Ishikawa (cell line): ENCODE measurements at regions not wholly inside any gene's neighbourhood (a gene's known extent, or its start where the extent isn't known, plus 50 kb on each side); places are given as distances from the start of the nearest gene placed in this dataset.

Experiments
- CEBPB ChIP-seq: IDR thresholded peaks from 2 replicates; pipeline ENCODE4 v1.6.1; 2012
- CREB1 ChIP-seq: IDR thresholded peaks from 2 replicates; pipeline ENCODE4 v1.6.1; 2012; ENCODE audit warnings: low read depth
- EGR1 ChIP-seq: IDR thresholded peaks from 2 replicates; pipeline ENCODE4 v1.6.1; 2012
- EP300 ChIP-seq: IDR thresholded peaks from 2 replicates; pipeline ENCODE4 v1.6.1; 2012; ENCODE audit warnings: borderline replicate concordance
- FOXM1 ChIP-seq: IDR thresholded peaks from 2 replicates; pipeline ENCODE4 v1.6.1; 2012; ENCODE audit warnings: low read depth, borderline replicate concordance
- MAX ChIP-seq: IDR thresholded peaks from 2 replicates; pipeline ENCODE4 v1.6.1; 2012
- NFIC ChIP-seq: IDR thresholded peaks from 2 replicates; pipeline ENCODE4 v1.6.1; 2012
- RAD21 ChIP-seq: IDR thresholded peaks from 2 replicates; pipeline ENCODE4 v1.6.1; 2012; ENCODE audit warnings: low read depth
- REST ChIP-seq: IDR thresholded peaks from 2 replicates; pipeline ENCODE4 v1.6.1; 2012; ENCODE audit warnings: low read depth, mild to moderate bottlenecking
- TAF1 ChIP-seq: IDR thresholded peaks from 2 replicates; pipeline ENCODE4 v1.6.1; 2012; ENCODE audit warnings: low read depth, mild to moderate bottlenecking
- TCF12 ChIP-seq: IDR thresholded peaks from 2 replicates; pipeline ENCODE4 v1.6.1; 2012; ENCODE audit warnings: low read depth
- TEAD4 ChIP-seq: IDR thresholded peaks from 2 replicates; pipeline ENCODE4 v1.6.1; 2012
- USF1 ChIP-seq: IDR thresholded peaks from 2 replicates; pipeline ENCODE4 v1.6.1; 2012
- YY1 ChIP-seq: IDR thresholded peaks from 2 replicates; pipeline ENCODE4 v1.6.1; 2012; ENCODE audit warnings: low read depth
- ZBTB7A ChIP-seq: IDR thresholded peaks from 2 replicates; pipeline ENCODE4 v1.6.1; 2012; ENCODE audit warnings: low read depth

GRCh38 chr10:34920578-34920977 lies 105.5 kb upstream of the PARD3 start:
- no peak for TF ChIP-seq NFIC
- no peak for TF ChIP-seq ZBTB7A
- no peak for TF ChIP-seq REST
- TF ChIP-seq TCF12: no peak
- no peak for TF ChIP-seq CEBPB
- no peak for TF ChIP-seq RAD21
- TF ChIP-seq MAX: no peak
- no peak for TF ChIP-seq TEAD4
- no peak for TF ChIP-seq TAF1
- no peak for TF ChIP-seq USF1
- no peak for TF ChIP-seq FOXM1
- no peak for TF ChIP-seq CREB1
- no peak for TF ChIP-seq YY1
- TF ChIP-seq EP300: no peak
- no peak for TF ChIP-seq EGR1

- TF ChIP-seq MAX (no peak), FOXM1 (no peak), EP300 (no peak), REST (no peak), USF1 (no peak), NFIC (no peak)
Observed at GRCh38 chr10:34918776-34919315, 103.8 kb upstream of the PARD3 start.

GRCh38 chr10:34918060-34918775 lies 103.1 kb upstream of the PARD3 start:
- no peak for TF ChIP-seq RAD21
- TF ChIP-seq EGR1: no peak
- no peak for TF ChIP-seq REST
- no peak for TF ChIP-seq EP300
- no peak for TF ChIP-seq TCF12
- TF ChIP-seq MAX: no peak
- TF ChIP-seq CREB1: no peak
- TF ChIP-seq CEBPB: no peak

- TF ChIP-seq FOXM1 (no peak), EGR1 (no peak), USF1 (no peak), REST (no peak), TAF1 (no peak), EP300 (no peak), TEAD4 (no peak), MAX (no peak), CREB1 (no peak), ZBTB7A (no peak), NFIC (no peak)
Observed at GRCh38 chr10:34916314-34916713, 101.2 kb upstream of the PARD3 start.
